Colonic mucosa (tissue), 4 donors: ENCODE measurements at regions not wholly inside any gene's neighbourhood (a gene's known extent, or its start where the extent isn't known, plus 50 kb on each side); places are given as distances from the start of the nearest gene placed in this dataset.

ENCODE experiments used
- DNase-seq: peaks from one replicate; pipeline ENCODE4 v3.0.0-alpha.2; 2020
- H3K27ac ChIP-seq: fragments of 200-600 bp; one replicate; pipeline ENCODE4 v1.8.0; 2021
- H3K27me3 ChIP-seq: fragments of 200-600 bp; one replicate; pipeline ENCODE4 v1.8.0; 2021
- H3K36me3 ChIP-seq: fragments of 200-600 bp; one replicate; pipeline ENCODE4 v1.8.0; 2021
- H3K4me1 ChIP-seq: fragments of 200-600 bp; one replicate; pipeline ENCODE4 v1.8.0; 2021; ENCODE audit warnings: mild to moderate bottlenecking
- H3K4me3 ChIP-seq: fragments of 200-600 bp; one replicate; pipeline ENCODE4 v1.8.0; 2021
- H3K9ac ChIP-seq, 2 donors: one replicate each; pipeline ENCODE4 v1.7.0; 2013; ENCODE audit warnings: control low read depth in 2 of 2, low read depth in 2 of 2, low read length in 2 of 2
- H3K9me3 ChIP-seq: fragments of 200-600 bp; one replicate; pipeline ENCODE4 v1.8.0; 2021
- CTCF ChIP-seq: fragments of 200-600 bp; IDR thresholded peaks from one replicate; pipeline ENCODE4 v1.8.0; 2022; ENCODE audit warnings: antibody characterized with exemption, mild to moderate bottlenecking
- intact Hi-C: fragments of 100-400 bp; cut with DNase I; formaldehyde crosslinking; loops from one replicate; pipeline ENCODE4 v1.14.1; 2022
- donor health status: healthy.
- donor health status: DM: no; HTN: no; CAD: no.
- donor health status: DM: no; HTN: no; CAD: no.

GRCh38 chr14:42378274-42378673, 771.6 kb downstream of the LRFN5 start:
- no peaks in the 10 kb centered on the region for H3K36me3 ChIP-seq
- TF ChIP-seq CTCF = no peak
- no peak overlapping the region for H3K4me3 ChIP-seq
- H3K27ac ChIP-seq = no peak overlapping the region
- no peaks in the 10 kb centered on the region for H3K4me1 ChIP-seq
- DNase-seq = no peak
- H3K9me3 ChIP-seq = no peaks in the 10 kb centered on the region
- no peaks in the 10 kb centered on the region for H3K27me3 ChIP-seq
- no peak overlapping the region for H3K9ac ChIP-seq
- intact Hi-C loops = no loop called here

GRCh38 chr14:42374332-42374731, 767.7 kb downstream of the LRFN5 start:
- H3K4me1 ChIP-seq = no peaks in the 10 kb centered on the region
- no peak overlapping the region for H3K9ac ChIP-seq
- H3K9me3 ChIP-seq = no peaks in the 10 kb centered on the region
- H3K4me3 ChIP-seq = no peak overlapping the region
- DNase-seq = no peak
- H3K27me3 ChIP-seq = no peaks in the 10 kb centered on the region
- TF ChIP-seq CTCF = no peak
- H3K27ac ChIP-seq = no peak overlapping the region
- intact Hi-C loops = no loop called here
- H3K36me3 ChIP-seq = no peaks in the 10 kb centered on the region

DNA sequence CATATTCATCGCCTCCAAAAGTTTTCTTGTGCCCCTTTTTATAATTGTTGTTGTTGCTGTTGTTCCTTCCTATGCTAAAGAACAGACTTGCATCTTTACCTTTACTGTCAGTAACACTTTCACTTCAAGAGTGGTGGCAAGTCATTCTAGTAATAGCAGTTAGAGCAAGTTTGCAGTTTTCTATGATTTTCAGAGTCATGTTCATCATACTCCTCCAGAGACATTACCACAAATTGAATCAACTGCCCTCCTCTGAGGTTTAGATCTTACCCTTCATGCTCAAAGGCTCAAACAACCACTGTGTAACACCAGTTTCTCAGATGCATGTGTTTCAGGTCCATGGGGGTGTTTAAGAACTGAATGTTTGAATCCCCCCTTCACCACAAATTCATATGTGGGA, 763.4 kb downstream of the LRFN5 start:
- intact Hi-C loops = no loop called here
- Histone ChIP-seq H3K9me3 (no peaks in the 10 kb centered on the region), H3K4me3 (no peak overlapping the region), H3K9ac (no peak overlapping the region), H3K36me3 (no peaks in the 10 kb centered on the region), H3K27ac (no peak overlapping the region), H3K4me1 (no peaks in the 10 kb centered on the region), H3K27me3 (no peaks in the 10 kb centered on the region)
- no peak for TF ChIP-seq CTCF
- DNase-seq = no peak

DNA sequence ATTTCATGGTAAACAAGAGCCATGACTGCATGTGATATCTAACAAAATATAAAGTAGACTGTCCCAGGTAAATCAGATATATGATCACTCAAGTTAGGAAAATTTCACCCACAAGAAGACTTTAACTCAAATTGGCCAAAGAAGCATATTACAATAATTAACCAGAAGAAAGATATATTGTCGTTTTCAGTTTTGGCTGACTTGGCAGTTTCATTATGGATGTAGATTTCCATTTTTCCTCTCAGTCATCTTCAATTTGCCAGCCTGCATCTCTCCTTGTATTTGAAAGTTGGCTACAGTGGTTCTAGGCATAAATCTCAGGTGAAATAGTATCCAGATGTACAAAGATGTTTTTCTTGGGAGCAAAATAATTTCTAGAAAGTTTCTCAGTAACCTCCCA, 761.6 kb downstream of the LRFN5 start:
- DNase-seq = no peak
- intact Hi-C loops = no loop called here
- Histone ChIP-seq H3K9ac (no peak overlapping the region), H3K27ac (no peak overlapping the region), H3K27me3 (no peaks in the 10 kb centered on the region), H3K36me3 (no peaks in the 10 kb centered on the region), H3K4me3 (no peak overlapping the region), H3K9me3 (no peaks in the 10 kb centered on the region), H3K4me1 (no peaks in the 10 kb centered on the region)
- no peak for TF ChIP-seq CTCF

- H3K9ac ChIP-seq = no peak overlapping the region
- no peak for TF ChIP-seq CTCF
- no peak for DNase-seq
- intact Hi-C loops = no loop called here
- no peak overlapping the region for H3K4me3 ChIP-seq
- no peaks in the 10 kb centered on the region for H3K27me3 ChIP-seq
- H3K4me1 ChIP-seq = no peaks in the 10 kb centered on the region
- H3K27ac ChIP-seq = no peak overlapping the region
- H3K36me3 ChIP-seq = no peaks in the 10 kb centered on the region
- no peaks in the 10 kb centered on the region for H3K9me3 ChIP-seq
Observed at GRCh38 chr14:42353315-42353714, 746.6 kb downstream of the LRFN5 start.

GRCh38 chr14:42335918-42336317, 729.2 kb downstream of the LRFN5 start:
- Histone ChIP-seq H3K4me1 (no peaks in the 10 kb centered on the region), H3K27ac (no peak overlapping the region), H3K4me3 (no peak overlapping the region), H3K36me3 (no peaks in the 10 kb centered on the region), H3K27me3 (no peaks in the 10 kb centered on the region), H3K9me3 (no peaks in the 10 kb centered on the region), H3K9ac (no peak overlapping the region)
- no peak for DNase-seq
- TF ChIP-seq CTCF = no peak
- intact Hi-C loops = no loop called here
